A549 (cell line): ENCODE measurements at regions not wholly inside any gene's neighbourhood (a gene's known extent, or its start where the extent isn't known, plus 50 kb on each side); places are given as distances from the start of the nearest gene placed in this dataset.

Source experiments
- ATAC-seq, 2 experiments: fragments of 200-7000 bp in 1 of 2; fragments of >200 bp in 1 of 2; cut with Nextera tagmentation in 1 of 2; cut with Tn5 transposase in 1 of 2; 3 replicates each; pipeline versions ENCODE4 v1.8.0 to v1.9.1; 2018 to 2020; ENCODE audit warnings: mild to moderate bottlenecking in 1 of 2, moderate library complexity in 1 of 2
- CTCF ChIA-PET: fragments of 300-600 bp; sonication (Branson Sonifier 250); formaldehyde crosslinking; extraction: SDS; loops from one replicate; lab custom pipeline; 2021; ENCODE audit warnings: antibody characterized with exemption, inconsistent platforms; lab: Yijun Ruan, JAX
- POLR2A ChIA-PET: fragments of 350-600 bp; formaldehyde crosslinking; extraction: SDS; loops from one replicate; lab custom pipeline; 2021; ENCODE audit warnings: antibody characterized with exemption, inconsistent platforms; lab: Yijun Ruan, JAX
- DNase-seq, 2 experiments: peaks; one replicate each; pipeline versions ENCODE4 v3.0.0 to v3.0.0-alpha.2; 2011 to 2016; ENCODE audit warnings: low read depth in 1 of 2, low spot score in 1 of 2
- FAIRE-seq: peaks from 2 replicates; lab custom pipeline; 2011; peaks lifted over from hg19 to GRCh38; lab: Jason Lieb, UNC
- H3K27ac ChIP-seq, 2 experiments: fragments of >200 bp; sonication (Bioruptor Twin); formaldehyde crosslinking; 3 replicates each; pipeline ENCODE4 v1.5.1; 2016 to 2017
- H3K4me1 ChIP-seq: fragments of >200 bp; sonication (Bioruptor Twin); formaldehyde crosslinking; 3 replicates; pipeline ENCODE4 v1.6.1; 2016
- H3K4me2 ChIP-seq: fragments of >200 bp; sonication (Bioruptor Twin); formaldehyde crosslinking; 3 replicates; pipeline ENCODE4 v1.6.1; 2016
- H3K4me3 ChIP-seq: fragments of >200 bp; sonication (Bioruptor Twin); formaldehyde crosslinking; 3 replicates; pipeline ENCODE4 v1.5.1; 2016
- H3K9me3 ChIP-seq: fragments of >200 bp; sonication (Bioruptor Twin); formaldehyde crosslinking; 3 replicates; pipeline ENCODE4 v1.6.1; 2016
- ATOH8 ChIP-seq: fragments of 250-450 bp; sonication (Bioruptor Pico); IDR thresholded peaks from 2 replicates; pipeline ENCODE4 v1.5.0; 2020; ENCODE audit warnings: low read depth, mild to moderate bottlenecking, moderate library complexity
- CBX8 ChIP-seq: fragments of 200-600 bp; sonication (generic); IDR thresholded peaks from 2 replicates; pipeline ENCODE4 v1.6.1; 2016
- CHD4 ChIP-seq: fragments of 200-600 bp; sonication (generic); IDR thresholded peaks from 2 replicates; pipeline ENCODE4 v1.6.1; 2016; ENCODE audit warnings: antibody characterized with exemption, mild to moderate bottlenecking, borderline replicate concordance
- EHMT2 ChIP-seq: fragments of 200-600 bp; sonication (generic); IDR thresholded peaks from 2 replicates; pipeline ENCODE4 v1.6.1; 2016; ENCODE audit warnings: antibody characterized with exemption, low read depth, mild to moderate bottlenecking, moderate library complexity
- ELK1 ChIP-seq: fragments of 150-350 bp; IDR thresholded peaks from 2 replicates; pipeline ENCODE4 v1.6.1; 2014; ENCODE audit warnings: low read depth, mild to moderate bottlenecking, low read length
- EP300 ChIP-seq, 2 experiments: fragments of >200 bp; sonication (Bioruptor Twin); formaldehyde crosslinking; IDR thresholded peaks; 2 replicates in 1 of 2; 3 replicates in 1 of 2; pipeline ENCODE4 v1.6.1; 2016 to 2017
- ESRRA ChIP-seq: fragments of 150-350 bp; IDR thresholded peaks from 2 replicates; pipeline ENCODE4 v1.6.1; 2014; ENCODE audit warnings: mild to moderate bottlenecking, low read length, borderline replicate concordance
- FOSB ChIP-seq: fragments of 250-450 bp; sonication (Bioruptor Pico); IDR thresholded peaks from 2 replicates; pipeline ENCODE4 v1.5.0; 2020; ENCODE audit warnings: mild to moderate bottlenecking, moderate library complexity
- FOSL2 ChIP-seq, 2 experiments: fragments of 450-650 bp in 1 of 2; fragments of >200 bp in 1 of 2; sonication (Bioruptor Twin) in 1 of 2; formaldehyde crosslinking; IDR thresholded peaks; 2 replicates each; pipeline versions ENCODE4 v1.5.0 to v1.6.1; 2016 to 2020; ENCODE audit warnings: mild to moderate bottlenecking in 1 of 2, moderate library complexity in 1 of 2
- GATA3 ChIP-seq: IDR thresholded peaks from 2 replicates; pipeline ENCODE4 v1.6.1; 2012; ENCODE audit warnings: borderline replicate concordance
- HDAC2 ChIP-seq: fragments of 200-600 bp; sonication (generic); IDR thresholded peaks from 2 replicates; pipeline ENCODE4 v1.6.1; 2016
- HES2 ChIP-seq: fragments of >200 bp; sonication (Bioruptor Twin); formaldehyde crosslinking; IDR thresholded peaks from 2 replicates; pipeline ENCODE4 v1.6.1; 2016
- HEYL ChIP-seq: fragments of 250-450 bp; sonication (Bioruptor Pico); IDR thresholded peaks from 2 replicates; pipeline ENCODE4 v1.8.0; 2021; ENCODE audit warnings: mild to moderate bottlenecking, moderate library complexity
- HOXB13 ChIP-seq: fragments of 250-450 bp; sonication (Bioruptor Pico); IDR thresholded peaks from 2 replicates; pipeline ENCODE4 v1.5.0; 2020; ENCODE audit warnings: low read depth, mild to moderate bottlenecking, moderate library complexity
- HOXB5 ChIP-seq: fragments of 250-450 bp; sonication (Bioruptor Pico); IDR thresholded peaks from 2 replicates; pipeline ENCODE4 v1.5.0; 2020; ENCODE audit warnings: mild to moderate bottlenecking, moderate library complexity
- JUNB ChIP-seq: fragments of >200 bp; sonication (Bioruptor Twin); formaldehyde crosslinking; IDR thresholded peaks from 2 replicates; pipeline ENCODE4 v1.6.1; 2016
- MAFK ChIP-seq: fragments of 450-650 bp; IDR thresholded peaks from 2 replicates; pipeline ENCODE4 v1.6.1; 2014; ENCODE audit not compliant: partially characterized antibody
- MAZ ChIP-seq: fragments of 150-350 bp; IDR thresholded peaks from 2 replicates; pipeline ENCODE4 v1.6.1; 2014; ENCODE audit warnings: antibody characterized with exemption, low read depth, low read length, borderline replicate concordance
- MYC ChIP-seq: IDR thresholded peaks from 2 replicates; pipeline ENCODE4 v1.6.1; 2012; ENCODE audit warnings: mild to moderate bottlenecking, inconsistent platforms, low read length, improper control_type of control experiment, borderline replicate concordance
- NR3C1 ChIP-seq: fragments of >200 bp; sonication (Bioruptor Twin); formaldehyde crosslinking; IDR thresholded peaks from 3 replicates; pipeline ENCODE4 v1.6.1; 2017
- PBX3 ChIP-seq: IDR thresholded peaks from 2 replicates; pipeline ENCODE4 v1.6.1; 2012
- POLR2AphosphoS2 ChIP-seq: conservative IDR thresholded peaks from 2 replicates; pipeline ENCODE4 v1.6.1; 2012; ENCODE audit warnings: low read length, improper control_type of control experiment, inconsistent platforms
- RAD21 ChIP-seq, 2 experiments: fragments of >200 bp in 1 of 2; sonication (Bioruptor Twin) in 1 of 2; formaldehyde crosslinking in 1 of 2; IDR thresholded peaks in 1 of 2; conservative IDR thresholded peaks in 1 of 2; 2 replicates in 1 of 2; 3 replicates in 1 of 2; pipeline ENCODE4 v1.6.1; 2012 to 2018; ENCODE audit warnings: inconsistent platforms in 1 of 2
- RFX5 ChIP-seq: fragments of 450-650 bp; IDR thresholded peaks from 2 replicates; pipeline ENCODE4 v1.7.1; 2014; ENCODE audit warnings: antibody characterized with exemption, mild to moderate bottlenecking, moderate library complexity
- SMC3 ChIP-seq: fragments of >200 bp; sonication (Bioruptor Twin); formaldehyde crosslinking; IDR thresholded peaks from 3 replicates; pipeline ENCODE4 v1.6.1; 2018; ENCODE audit warnings: inconsistent platforms
- ZC3H11A ChIP-seq: fragments of 450-650 bp; IDR thresholded peaks from 2 replicates; pipeline ENCODE4 v1.6.1; 2014; ENCODE audit warnings: antibody characterized with exemption, mild to moderate bottlenecking
- ZSCAN20 ChIP-seq: fragments of 250-450 bp; sonication (Bioruptor Pico); IDR thresholded peaks from 2 replicates; pipeline ENCODE4 v1.8.0; 2022; ENCODE audit warnings: mild to moderate bottlenecking, moderate library complexity
- WGBS: methylation state at CpG from one replicate; pipeline ENCODE4 v1.1.6; 2017; ENCODE audit errors: missing lambda C conversion rate; 5-methylcytosine and 5-hydroxymethylcytosine counted together

- no peak for TF ChIP-seq HES2
- peak; percentile 39 for TF ChIP-seq MAFK
- TF ChIP-seq RFX5: no peak
- no peak for TF ChIP-seq ESRRA
- no peak for TF ChIP-seq FOSL2 (IDR thresholded peaks at IDR 0.05)
- TF ChIP-seq FOSL2 (CRISPR knock-in tag; IDR thresholded peaks at IDR 0.05): no peak
- Histone ChIP-seq H3K9me3 (peaks cover 7% of the 10 kb centered on the region; the same call in 1 of the 3 replicates), H3K4me1 (peaks cover 26% of the 10 kb centered on the region), H3K27ac (peak overlapping the region; percentile 11 to 78; a peak in 4 of 6 replicates), H3K4me2 (no peak overlapping the region), H3K4me3 (no peak overlapping the region)
- DNase-seq (no peak), ATAC-seq (no peak), FAIRE-seq (no peak)
- 71% methylated on average over 6 of the region's 6 CpGs for WGBS
- ChIA-PET POLR2A (no interaction called here), CTCF (no interaction called here)
These were observed 271.4 kb upstream of the NCKAP5 start for GRCh38 chr2:133839677-133840076.

GRCh38 chr2:133840761-133841160 is 272.5 kb upstream of the NCKAP5 start:
- WGBS: 80% methylated on average over 7 of the region's 7 CpGs
- no peaks in the 10 kb centered on the region for H3K9me3 ChIP-seq
- H3K4me2 ChIP-seq: no peak overlapping the region
- no peak overlapping the region for H3K4me3 ChIP-seq
- H3K4me1 ChIP-seq: peaks cover 26% of the 10 kb centered on the region
- peak overlapping the region; percentile 68 to 78; a peak in 5 of 6 replicates for H3K27ac ChIP-seq
- CTCF ChIA-PET: interaction anchor here (1.5 kb wide), 1 partner anchor 61 kb away, joined by 5 read pairs; no protein-coding TSS in a partner anchor
- DNase-seq (no peak), FAIRE-seq (no peak), ATAC-seq (no peak)
- TF ChIP-seq EP300 (IDR thresholded peaks at IDR 0.05): no peak
- TF ChIP-seq MYC: no peak
- no peak for TF ChIP-seq EHMT2
- TF ChIP-seq CBX8: no peak
- TF ChIP-seq POLR2AphosphoS2: no peak
- TF ChIP-seq RFX5: no peak
- TF ChIP-seq MAZ: no peak
- TF ChIP-seq SMC3: no peak
- no peak for TF ChIP-seq PBX3
- no peak for TF ChIP-seq FOSB (CRISPR knock-in tag)
- TF ChIP-seq HEYL (CRISPR knock-in tag): no peak
- TF ChIP-seq HOXB5 (CRISPR knock-in tag): no peak
- TF ChIP-seq ZC3H11A: no peak
- TF ChIP-seq ATOH8 (CRISPR knock-in tag): no peak
- TF ChIP-seq HOXB13 (CRISPR knock-in tag): no peak
- TF ChIP-seq CHD4: no peak
- TF ChIP-seq HDAC2: no peak
- TF ChIP-seq ZSCAN20 (CRISPR knock-in tag): no peak
- no peak for TF ChIP-seq HES2
- TF ChIP-seq NR3C1: no peak
- POLR2A ChIA-PET: no interaction called here

GRCh38 chr2:133841900-133842299 is 273.6 kb upstream of the NCKAP5 start:
- POLR2A ChIA-PET: no interaction called here
- no peak for TF ChIP-seq ELK1
- TF ChIP-seq GATA3: peak; percentile 20; the same call in 1 of the 2 replicates
- 0 out of 5 replicates have a peak, but pooled peaks of 1 of the 2 experiments have one; percentile 14 for TF ChIP-seq RAD21 (conservative IDR thresholded peaks at IDR 0.05 in 1 of 2, IDR thresholded peaks at IDR 0.05 in 1 of 2)
- TF ChIP-seq HES2: no peak
- TF ChIP-seq RFX5: no peak
- TF ChIP-seq EHMT2: no peak
- peak in 1 of 2 experiments; percentile 54; a peak in 3 of 5 replicates for TF ChIP-seq EP300 (IDR thresholded peaks at IDR 0.05)
- TF ChIP-seq JUNB: peak; percentile 40; the same call in 1 of the 2 replicates
- CTCF ChIA-PET: no interaction called here
- Histone ChIP-seq H3K4me2 (no peak overlapping the region), H3K4me3 (no peak overlapping the region), H3K9me3 (no peaks in the 10 kb centered on the region), H3K4me1 (peaks cover 26% of the 10 kb centered on the region), H3K27ac (peak overlapping the region; percentile 68 to 78)
- FAIRE-seq (no peak), DNase-seq (peak in 1 of 2 experiments; percentile 72), ATAC-seq (peak; percentile 23 to 68; a peak in 3 of 6 replicates)
- 21% methylated on average over 4 of the region's 4 CpGs for whole genome bisulfite sequencing
